GM12874 (cell line): ENCODE measurements at regions not wholly inside any gene's neighbourhood (a gene's known extent, or its start where the extent isn't known, plus 50 kb on each side); places are given as distances from the start of the nearest gene placed in this dataset.

Source experiments
- TF ChIP-seq, protein P1 (sequence below): IDR thresholded peaks from 2 replicates; pipeline ENCODE4 v1.5.1; 2011; ENCODE audit warnings: low read depth, mild to moderate bottlenecking, control low read depth, low read length, moderate library complexity; ENCODE audit not compliant: insufficient read depth

DNA sequence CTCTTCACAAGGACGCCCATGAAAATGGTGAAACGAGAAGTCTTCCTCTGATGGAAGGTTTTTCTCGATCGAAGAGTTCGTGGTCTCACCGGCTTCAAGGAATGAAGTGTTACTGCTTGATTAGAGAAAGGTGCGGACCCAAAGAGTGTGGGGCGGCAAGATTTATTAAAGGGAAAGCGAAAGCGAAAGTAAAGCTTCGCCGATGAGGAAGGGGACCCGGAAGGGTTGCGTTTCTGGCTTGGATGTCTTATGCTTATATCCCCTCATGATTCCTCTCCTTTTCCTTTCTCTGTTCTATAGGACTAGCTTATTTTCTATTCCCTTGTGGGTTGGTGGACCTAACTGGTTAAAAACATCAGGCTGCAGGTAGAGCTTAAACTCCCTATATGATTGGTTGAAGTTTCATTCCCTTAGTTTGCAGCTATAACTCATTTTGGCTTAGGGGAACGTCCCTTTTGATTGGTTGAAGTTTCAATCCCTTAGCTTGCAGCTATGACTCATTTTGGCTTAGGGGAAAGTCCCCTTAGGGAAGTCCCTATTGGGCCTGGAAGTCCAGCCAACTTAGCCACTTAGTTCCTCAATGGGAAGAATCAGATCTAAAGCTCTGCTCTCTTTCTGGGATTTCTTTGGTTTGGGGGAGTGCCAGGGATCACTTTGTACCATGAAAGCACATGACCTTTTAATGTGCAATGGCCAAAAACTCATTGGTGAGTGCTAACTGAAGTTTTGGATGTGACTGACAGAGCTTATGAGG is 1025.0 kb upstream of the PCDH10 start:
- TF ChIP-seq, protein P1, sequence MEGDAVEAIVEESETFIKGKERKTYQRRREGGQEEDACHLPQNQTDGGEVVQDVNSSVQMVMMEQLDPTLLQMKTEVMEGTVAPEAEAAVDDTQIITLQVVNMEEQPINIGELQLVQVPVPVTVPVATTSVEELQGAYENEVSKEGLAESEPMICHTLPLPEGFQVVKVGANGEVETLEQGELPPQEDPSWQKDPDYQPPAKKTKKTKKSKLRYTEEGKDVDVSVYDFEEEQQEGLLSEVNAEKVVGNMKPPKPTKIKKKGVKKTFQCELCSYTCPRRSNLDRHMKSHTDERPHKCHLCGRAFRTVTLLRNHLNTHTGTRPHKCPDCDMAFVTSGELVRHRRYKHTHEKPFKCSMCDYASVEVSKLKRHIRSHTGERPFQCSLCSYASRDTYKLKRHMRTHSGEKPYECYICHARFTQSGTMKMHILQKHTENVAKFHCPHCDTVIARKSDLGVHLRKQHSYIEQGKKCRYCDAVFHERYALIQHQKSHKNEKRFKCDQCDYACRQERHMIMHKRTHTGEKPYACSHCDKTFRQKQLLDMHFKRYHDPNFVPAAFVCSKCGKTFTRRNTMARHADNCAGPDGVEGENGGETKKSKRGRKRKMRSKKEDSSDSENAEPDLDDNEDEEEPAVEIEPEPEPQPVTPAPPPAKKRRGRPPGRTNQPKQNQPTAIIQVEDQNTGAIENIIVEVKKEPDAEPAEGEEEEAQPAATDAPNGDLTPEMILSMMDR, result no peak

DNA sequence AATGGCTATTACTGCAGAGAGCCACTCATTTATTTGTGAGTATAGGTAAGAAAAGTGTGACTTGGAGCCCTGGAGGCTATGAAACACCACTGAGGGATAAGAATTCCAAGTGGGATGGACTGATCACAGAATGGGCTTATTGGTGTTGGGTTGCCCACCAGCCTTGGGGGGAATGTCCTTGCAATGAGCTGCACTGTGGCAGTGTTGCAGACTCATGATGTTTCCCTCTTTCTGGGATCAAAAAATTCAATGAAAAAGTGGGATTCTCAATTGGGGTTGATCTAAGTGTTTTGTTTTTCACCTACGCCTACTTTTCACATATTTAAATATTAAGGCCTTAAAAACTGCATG is 1024.5 kb upstream of the PCDH10 start:
- TF ChIP-seq, protein P1, result no peak

DNA sequence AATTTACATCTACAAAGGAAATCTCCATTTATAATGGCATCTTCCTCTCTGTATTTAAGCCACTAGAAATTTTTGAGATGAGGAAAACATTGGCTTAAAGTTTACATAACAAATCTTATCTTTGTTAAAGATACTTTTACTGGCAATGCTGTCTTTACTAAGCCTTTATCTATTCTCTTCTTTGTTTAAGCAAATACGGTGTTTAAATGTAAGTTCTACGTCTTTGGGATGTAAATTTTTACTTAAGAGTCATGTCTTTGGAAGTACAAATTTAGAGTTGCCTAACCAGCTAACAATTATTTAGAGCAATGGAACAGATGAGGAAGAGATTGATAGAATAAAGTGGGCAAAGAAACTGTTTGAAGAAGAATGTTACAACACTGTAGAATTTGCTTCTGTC is 1024.0 kb upstream of the PCDH10 start:
- TF ChIP-seq, protein P1, result no peak

DNA sequence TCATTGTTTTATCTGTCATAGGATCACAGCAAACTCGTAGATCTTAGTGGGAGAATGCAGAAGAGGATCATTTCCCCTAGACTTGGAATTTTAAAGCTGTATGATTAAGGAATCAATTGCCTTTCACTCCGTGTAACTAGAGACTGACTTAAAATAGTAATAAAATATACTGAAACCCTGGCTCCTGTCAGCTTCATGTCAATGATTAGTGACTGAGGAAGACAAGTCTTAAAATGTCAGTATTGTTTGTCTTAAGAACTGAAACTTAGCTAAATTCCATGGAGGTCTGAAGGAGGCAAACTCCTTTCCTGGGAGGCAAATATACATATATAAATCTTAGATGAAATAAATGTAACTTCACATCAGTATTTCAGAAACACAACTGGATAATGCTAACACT is 1016.7 kb upstream of the PCDH10 start:
- TF ChIP-seq, protein P1, result no peak

DNA sequence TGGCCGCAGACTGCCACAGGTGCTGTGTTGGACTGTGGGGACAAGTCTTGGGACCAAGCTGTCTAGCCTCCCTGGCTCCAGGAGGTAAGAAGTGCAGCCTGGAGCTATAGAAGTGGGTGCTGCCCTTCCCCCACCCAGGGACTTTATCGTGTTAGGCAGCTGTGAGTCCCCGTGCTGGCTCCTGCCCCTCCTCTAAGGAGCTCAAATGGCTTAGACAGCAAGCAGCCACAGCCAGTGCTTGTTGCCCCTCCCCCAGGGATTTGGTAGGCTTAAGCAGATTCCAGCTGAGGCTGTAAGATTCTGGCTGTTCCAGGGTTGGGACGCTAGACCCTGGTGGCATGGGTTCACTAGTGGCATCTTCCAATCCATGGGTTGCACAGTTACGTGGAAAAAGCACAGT is 979.4 kb upstream of the PCDH10 start:
- TF ChIP-seq, protein P1, result no peak

DNA sequence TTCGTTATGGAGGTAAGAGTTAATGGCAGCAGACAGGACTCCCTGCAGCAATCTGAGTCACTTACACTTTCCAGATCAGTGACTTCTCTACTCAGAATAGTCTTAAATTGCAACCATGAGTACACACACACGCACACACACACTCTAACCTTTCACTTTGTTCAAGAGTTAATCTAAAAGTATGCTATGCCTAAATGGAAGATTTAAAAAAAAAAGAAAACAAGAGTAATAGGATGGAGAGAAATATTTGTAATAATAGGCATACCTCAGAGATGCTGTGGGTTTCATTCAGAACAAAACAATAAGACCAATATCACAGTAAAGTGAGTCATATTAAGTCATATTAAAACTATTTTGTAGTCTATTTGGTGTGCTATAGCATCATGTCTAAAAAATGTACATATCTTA is 969.1 kb upstream of the PCDH10 start:
- TF ChIP-seq, protein P1, result no peak

DNA sequence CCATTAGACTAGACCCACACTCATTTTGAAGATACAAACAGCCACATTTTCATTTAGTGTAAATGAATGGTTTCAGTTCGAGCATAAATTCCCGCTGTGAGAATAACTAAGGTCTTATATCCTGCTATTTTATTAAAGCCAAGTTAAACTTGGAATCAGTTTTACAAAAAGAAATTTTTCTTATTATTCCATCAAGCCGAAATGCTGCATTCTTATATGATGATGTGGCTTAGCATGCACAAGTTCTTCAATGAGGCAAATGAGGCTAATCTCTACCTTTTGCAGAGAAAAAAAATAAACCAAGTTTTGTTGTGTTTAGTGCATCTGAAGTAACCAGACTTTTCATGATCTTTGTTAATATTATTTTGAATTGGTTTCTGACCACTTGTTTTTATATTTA is 953.9 kb upstream of the PCDH10 start:
- TF ChIP-seq, protein P1, result no peak
